GM19324 (cell line): ENCODE measurements at regions not wholly inside any gene's neighbourhood (a gene's known extent, or its start where the extent isn't known, plus 50 kb on each side); places are given as distances from the start of the nearest gene placed in this dataset.

Source experiments
- ATAC-seq: cut with Tn5 transposase; IDR thresholded peaks from one replicate; pipeline ENCODE4 v1.9.1; 2021; ENCODE audit warnings: mild to moderate bottlenecking, moderate library complexity; ENCODE audit not compliant: unreplicated experiment, low FRiP score

DNA sequence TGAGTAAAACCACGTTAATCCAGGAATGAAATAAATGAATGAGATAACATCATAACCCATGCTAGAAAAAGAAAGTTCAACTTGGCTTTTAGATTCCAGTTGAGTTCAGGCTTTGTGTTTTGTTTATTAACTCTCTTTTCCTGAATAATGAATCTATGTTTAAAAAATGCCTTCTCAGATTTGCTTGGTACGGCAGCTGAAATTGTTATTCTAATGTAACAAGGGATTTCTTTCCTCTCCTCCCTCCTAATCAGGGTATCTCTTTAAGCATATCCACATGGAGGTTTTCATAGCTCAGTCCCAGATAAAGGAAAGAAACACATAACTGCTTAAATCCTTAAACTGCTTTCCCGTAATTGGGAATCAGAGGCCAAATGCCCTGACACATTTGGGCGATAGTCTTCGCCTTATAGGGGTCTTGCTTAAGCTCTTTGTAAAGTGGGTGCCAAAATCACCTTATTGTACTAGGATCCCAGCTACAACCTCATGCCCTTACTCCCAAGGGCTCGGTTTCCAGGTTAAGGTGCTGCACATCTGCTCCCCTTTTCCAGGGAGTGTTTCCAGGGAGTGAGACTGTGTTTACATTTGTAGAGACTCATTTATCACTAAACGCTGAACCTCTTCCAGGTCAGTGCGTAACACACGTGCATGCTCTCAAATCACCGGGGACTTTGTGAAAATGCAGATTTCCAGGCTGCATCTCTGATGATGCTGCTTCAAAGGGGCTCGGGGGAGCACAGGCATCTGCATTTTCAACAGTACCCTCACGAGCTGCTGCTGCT is 142.8 kb upstream of the FOXF1 start:
- ATAC-seq, result no peak

DNA sequence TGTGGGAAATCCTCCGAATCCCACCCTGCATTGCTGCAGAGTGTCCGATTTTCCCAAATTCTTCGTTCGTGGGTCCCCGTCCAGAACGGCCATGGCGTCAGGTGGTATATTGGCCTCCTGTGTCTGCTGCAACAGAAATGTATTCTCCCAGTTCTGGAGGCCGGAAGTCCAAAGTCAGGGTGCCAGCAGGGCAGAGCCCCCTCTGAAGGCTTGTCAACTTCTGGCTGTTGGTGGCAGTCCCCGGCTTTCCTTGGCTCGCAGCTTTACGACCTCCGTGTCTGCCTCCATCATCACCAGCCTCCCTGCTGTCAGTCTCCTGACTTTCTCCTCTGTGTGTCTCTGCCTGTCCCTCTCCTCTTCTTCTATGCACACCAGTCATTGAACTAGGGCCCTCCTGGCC is 142.1 kb upstream of the FOXF1 start:
- no peak for ATAC-seq

DNA sequence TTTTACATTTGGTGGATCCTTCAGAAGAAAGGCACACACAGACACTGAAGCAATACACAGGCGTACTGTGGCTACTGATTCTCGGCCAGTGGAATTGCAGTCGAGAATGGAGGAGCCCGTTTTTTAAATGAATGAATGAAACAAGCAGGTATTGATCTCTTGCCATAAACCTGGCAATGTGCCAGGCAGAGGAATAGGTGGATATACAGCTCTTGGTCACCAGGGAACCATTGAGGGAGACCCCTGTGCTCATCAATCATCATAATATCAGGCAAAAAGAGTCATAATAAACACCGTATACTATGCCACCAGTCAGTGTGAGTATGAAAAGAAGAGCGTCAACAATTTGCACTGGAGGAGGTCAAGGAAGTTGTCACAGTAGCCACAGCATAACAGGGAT is 140.3 kb upstream of the FOXF1 start:
- ATAC-seq, result no peak

DNA sequence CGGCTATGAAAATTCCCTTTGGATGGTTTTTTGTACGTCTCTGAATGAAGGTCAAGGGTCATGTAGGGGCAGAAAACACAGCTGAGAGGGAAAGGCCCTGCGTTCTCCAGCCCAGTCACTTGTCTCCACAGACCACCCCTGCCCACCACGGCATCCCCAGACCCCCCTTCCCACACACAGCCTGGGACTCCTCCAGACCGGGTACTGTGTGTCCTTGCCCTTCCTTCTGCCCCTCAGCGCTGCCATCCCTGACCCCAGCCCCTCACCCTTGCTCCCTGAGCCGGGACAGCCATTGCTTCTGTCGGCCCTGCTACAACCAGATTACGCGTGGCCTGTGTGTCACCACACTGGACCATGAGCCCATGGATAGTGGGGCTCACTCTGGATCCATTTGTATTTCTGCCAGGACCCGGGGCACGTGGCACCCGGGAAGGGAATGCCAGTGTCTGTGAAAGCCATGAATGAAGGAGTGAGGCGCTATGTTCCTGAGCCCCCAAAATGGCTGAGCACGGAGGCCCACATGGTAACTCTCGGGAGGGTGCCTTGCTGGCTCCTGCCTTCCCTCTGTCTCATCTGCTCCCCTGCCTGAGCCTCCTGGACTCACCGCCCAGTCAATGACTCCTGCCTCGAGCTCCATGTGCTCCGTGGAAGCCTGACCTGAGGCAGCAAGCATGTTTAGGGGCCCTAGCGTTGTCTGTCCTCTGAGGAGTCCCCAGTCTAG is 139.1 kb upstream of the FOXF1 start:
- no peak for ATAC-seq

DNA sequence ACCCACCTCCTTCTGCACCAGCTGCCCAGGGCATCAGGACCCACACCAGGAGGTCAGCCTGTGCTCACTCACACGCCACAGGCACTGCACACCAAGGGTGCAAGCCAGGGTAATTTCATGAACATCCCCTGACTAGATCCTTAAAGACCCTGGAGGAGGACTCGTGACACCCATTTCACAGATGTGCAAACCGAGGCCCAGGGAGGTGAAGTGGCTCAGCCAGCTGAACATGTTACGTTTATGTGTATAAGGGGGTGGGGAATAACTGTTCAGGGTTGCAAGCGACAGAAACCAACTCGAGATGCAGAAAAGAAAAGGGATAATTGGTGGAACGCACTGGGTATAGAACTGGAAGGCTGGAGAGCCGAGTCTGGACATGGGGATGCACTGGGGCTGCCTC is 138.1 kb upstream of the FOXF1 start:
- ATAC-seq, result no peak

DNA sequence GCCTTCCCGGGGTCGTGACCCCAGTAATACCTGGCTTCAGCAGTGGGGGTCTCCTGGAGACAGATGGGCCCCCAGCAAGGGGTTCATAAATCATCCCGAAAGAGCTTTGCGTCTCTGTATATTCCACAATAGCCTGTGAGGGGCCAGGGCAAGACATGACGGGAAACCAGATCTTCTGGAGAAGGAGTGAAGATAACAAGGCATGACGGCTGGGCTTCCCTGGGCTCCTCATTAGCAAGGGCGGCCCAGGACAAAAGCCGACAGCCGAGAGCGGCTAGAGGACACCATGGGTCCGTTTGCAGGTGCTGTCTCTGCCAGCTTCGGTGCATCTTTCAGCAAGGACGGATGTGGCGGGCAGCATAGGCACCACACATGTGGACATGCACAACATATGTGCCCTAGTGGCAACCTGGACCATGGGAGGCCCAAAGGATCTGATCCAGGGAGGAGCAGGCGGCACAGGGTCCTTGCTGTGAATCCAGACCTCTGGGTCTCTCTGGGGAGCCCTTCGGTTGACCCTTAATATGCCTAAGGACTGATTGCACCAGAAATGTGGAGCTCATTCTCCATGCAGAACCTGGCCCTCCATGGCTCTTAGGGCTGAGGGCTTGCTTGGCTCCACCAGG is 136.9 kb upstream of the FOXF1 start:
- ATAC-seq, result no peak

DNA sequence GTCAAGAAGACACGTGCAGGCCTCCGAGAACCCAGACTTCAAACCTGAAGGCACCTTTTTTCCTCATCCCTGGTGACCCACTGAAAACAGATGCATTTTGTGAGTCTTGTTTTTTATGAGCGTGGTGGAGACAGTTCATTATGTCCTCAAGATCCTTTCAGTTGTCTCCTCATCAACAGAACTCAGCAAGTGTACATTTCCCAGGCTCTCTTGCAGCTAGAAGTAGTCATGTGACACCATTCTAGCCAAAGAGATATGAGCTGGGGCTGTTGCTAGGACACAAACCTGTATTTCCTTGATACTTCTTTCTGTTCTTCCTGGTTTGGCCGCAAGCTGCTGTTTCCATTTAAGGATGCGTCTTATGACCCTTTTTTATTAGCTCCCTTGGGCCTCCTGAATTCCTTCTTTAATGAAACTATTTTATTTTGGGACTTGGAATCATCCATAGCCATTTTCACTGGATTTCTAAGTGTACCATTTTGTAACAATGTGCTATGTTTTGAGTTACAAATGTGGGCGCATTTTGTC is 135.7 kb upstream of the FOXF1 start:
- no peak for ATAC-seq

DNA sequence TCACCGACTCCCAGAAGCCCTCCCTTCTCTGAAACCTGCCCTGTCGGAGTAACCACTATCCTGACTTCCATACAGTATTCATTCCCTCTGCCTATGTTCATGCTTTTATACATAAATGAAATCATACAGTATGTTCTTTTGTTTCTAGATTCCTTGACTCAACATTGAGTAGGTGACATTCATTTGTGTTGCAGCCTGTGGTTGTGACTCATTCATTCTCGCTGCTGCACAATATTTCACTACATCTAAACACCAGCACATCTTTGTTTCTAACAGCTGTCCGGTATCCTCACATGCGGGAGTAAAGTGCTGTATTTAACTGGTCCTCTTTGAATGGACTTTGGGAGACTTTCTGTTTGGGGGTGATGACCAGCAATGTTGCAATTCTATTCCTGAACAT is 135.0 kb upstream of the FOXF1 start:
- ATAC-seq, result no peak

DNA sequence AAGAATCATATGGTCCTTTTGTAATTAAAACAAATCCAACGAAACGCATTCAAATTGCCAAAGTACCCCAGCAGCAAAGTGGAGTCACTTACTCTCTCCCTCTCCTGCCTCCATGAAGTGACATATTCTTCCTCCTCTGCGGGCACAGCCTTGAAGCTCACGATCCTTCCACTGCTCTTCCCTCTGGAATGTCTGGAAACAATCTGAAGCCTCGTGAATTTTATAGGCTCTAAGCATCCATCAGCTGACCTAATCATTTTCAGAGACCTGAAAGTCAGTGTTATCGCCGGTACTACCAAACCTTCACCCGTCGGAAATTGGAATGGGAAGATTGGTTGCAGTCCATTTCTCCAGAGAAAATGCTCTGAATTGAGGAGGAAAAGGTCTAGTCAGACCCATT is 134.5 kb upstream of the FOXF1 start:
- no peak for ATAC-seq

DNA sequence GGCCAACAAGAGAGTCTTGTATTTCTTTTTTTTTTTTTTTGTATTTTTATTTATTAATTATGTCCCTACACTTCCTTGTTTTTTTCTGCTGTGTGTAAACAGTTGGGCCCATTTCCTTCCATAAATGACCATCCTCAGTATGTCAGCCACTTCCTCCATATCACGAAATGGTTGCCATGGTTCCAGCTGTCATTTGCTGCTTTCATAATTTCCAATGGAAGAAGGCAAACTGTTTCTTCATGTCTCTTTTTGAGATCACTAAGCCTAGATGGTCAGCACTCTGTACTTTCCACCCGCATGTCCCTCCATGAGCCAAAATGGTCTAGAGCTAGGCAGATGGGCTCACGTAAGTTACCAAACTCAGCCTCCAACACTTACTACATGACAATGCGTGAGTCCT is 133.5 kb upstream of the FOXF1 start:
- ATAC-seq, result no peak

DNA sequence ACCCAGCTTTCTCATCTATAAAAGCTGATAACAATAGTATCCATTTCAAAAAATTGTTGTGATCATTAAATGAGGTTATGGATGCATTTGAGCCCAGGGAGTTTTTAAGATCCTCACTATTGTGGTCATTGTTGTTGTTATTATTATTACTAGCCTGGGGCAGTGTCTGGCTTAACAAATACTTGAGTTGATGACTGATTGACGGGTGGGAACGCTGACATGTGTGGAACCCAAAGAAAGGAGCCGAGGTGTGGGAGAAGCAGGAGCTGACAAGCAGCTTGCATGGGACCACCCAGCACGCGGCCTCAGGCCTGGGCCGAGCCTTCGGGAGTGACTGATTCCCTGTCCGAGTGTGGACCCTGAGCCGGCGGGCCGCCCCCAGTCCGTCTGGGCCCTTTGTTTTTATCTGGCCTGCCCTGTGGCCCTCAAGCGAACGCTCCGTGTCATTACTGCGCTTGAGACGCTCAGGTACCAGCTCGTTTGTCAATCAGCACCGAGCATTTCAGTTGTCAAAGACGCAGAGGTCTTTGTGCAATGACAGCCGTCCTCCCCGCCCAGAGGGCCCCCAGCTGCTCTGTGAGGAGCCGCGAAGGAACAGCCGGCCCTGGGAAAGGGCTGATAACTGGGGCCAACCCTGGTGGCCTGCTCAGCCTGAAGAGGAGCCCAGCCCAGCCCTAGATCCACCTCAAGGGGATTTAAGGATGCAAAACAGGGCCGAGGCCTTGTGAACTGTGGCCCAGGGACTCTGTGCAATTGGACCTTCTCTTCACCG is 132.9 kb upstream of the FOXF1 start:
- ATAC-seq, result no peak

DNA sequence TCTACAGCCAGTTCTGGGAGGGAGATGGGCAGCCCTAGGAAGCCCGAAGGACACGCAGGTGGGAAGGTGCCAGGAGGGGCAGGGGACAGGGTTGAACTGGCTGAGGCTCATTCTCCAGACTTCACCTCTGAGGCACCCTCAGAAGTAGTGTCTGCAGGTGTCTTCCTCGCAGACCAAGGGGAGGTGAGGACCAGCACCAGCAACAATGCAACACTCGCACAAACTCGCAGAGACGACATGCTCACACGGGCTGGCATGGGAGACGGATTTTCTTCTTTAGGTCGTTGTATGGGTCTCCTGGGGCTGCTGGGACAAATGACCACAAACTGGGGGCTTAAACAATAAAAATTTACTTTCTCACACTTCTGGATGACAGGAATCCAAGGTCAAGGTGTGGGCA is 132.2 kb upstream of the FOXF1 start:
- ATAC-seq, result no peak

DNA sequence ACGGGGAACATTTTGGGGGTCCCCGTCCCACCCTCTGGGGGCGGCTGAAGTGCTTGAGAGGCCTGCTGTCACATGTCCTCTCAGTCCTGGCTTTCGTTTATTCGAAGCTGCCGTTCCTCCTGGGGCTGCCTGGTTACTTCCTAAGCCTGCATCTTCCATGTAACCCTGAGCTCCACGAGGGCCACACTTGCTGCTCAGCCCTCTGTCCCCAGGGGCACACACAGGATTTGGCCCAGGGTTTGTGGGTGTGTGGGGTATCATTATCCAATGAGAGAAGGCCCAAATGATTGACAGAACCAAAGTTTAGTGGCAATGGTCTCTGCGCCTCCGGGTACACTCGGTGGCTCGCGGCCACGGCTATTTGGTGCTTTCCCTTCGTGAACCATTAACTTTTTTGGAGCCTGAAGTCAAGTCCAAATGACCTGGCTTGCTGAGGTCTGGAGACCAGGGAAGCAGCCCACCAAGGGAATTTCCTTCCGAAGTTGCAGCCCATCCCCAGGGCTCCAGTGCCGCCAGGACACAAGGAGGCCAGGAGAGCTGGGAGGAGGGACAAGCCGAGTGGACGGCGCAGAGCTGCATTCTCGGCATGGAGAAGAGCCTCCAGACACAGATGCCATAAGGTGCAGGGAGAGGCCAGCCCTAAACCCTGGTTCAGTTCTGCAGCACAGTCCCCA is 131.4 kb upstream of the FOXF1 start:
- no peak for ATAC-seq

DNA sequence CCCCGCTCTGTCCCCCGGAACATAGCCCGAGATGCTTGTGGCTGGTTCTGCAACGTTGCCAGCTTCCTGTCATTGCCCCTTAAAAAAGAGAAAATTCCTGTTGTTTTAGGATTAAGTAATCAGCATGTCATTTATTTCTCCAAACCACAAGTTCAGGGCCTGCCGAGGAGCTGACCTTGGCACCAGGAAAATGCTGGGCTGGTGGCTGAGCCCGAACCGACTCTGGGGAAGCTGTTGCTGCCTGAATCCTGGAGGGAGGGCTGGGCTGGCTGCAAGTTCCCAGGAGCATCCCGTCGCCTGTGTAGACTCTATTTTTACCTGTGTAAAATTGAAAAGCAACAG is 130.9 kb upstream of the FOXF1 start:
- no peak for ATAC-seq

DNA sequence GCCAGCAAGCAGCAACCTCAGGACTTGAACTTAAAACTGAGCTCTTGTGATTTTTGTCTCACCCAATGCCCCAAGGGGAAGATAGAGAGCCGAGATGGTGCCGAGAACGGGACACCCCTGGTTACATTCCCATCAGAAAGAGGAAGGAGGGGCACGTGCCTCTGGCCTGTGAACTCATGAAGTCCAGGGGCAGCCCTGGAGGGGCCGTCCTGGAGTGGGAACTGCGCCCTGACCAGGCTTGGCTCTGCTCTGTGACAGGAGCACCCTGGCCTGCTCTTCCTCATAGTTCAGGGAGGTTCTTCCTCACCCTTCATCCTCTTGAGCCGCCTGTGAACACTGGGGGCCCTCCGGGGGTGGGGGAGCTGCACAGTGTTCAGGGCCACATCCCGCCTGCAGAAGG is 130.3 kb upstream of the FOXF1 start:
- ATAC-seq, result no peak

DNA sequence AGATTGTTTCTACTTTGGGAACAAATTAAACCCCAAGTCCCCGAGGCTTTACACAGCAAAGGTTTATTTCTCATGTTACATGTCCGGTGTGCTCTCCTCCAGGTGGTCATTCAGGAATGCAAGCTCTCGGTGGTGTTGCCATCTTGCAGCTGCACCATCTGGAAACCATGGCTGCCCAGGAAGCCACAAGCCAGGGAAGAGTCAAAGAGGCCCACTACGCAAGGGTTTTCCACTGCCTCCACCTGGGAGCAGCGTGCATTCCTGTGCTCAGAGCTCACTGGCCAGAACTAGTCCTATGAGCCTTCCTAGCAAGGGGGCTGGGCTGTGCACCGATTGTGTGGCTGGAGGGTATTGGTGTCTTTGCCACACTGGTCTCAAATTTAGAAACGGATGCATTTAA is 128.8 kb upstream of the FOXF1 start:
- ATAC-seq, result no peak

DNA sequence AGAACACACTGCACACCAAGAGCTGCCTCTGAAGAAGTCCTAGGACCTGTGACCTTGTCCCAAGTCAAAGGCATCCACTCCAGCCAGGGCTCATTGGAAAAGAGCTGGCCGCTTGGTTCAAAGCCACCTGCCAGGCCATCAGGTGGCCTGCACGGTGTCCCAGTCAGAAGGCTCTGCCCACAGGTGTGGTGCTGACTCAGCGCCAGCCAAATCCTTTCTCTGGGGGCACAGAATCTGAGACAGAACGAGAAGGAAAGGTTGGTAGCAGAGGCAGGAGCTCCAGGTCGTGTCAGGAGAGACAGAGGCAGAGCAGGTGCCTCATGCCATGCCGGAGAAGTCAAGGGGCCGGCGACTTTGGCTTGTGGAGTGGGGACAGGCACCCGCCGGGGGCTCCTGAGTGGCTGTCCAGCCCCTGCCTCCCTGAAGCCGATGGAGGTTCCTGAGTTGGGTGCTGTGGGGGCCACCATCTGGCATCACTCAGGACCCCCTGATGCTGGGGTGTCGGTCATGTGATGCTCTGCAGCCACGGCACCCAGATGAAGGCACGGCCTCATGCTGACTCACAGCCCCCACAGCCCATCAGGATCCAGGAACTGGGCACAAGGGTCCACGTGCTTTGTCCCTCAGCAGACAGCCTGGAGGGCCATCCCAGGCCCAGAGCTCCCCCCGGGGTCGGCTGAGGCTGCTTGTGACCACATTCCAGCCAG is 128.1 kb upstream of the FOXF1 start:
- ATAC-seq, result no peak

DNA sequence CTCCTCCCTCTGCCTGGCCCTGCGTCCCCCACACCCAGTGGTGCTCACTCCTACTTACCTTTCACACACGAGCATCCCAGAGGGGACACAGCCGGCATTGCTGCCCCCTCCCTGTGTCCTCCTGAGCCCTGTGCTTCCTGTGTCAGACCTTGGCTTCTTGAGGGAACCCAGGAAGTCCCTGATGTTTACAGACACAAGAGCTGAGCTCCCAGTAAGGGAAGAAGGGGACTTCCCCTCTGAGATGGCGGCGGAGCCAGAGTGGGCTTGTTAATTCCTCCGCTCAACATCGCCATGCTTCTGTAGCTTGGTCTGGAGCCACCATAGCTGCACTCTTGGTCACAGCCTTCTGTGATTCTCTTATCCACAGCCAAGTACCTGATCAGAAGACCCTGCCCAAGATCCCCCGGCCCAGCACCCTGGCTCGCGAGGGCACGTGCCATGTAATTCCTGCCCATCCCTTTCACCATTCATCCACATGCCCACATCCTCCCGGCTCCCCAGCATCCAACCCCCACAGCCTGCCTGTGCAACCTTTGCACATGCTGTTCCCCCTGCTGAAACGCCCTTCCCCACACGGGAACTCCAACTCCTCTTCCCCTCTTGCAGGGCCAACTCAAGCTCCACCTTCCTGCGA is 127.4 kb upstream of the FOXF1 start:
- no peak for ATAC-seq

DNA sequence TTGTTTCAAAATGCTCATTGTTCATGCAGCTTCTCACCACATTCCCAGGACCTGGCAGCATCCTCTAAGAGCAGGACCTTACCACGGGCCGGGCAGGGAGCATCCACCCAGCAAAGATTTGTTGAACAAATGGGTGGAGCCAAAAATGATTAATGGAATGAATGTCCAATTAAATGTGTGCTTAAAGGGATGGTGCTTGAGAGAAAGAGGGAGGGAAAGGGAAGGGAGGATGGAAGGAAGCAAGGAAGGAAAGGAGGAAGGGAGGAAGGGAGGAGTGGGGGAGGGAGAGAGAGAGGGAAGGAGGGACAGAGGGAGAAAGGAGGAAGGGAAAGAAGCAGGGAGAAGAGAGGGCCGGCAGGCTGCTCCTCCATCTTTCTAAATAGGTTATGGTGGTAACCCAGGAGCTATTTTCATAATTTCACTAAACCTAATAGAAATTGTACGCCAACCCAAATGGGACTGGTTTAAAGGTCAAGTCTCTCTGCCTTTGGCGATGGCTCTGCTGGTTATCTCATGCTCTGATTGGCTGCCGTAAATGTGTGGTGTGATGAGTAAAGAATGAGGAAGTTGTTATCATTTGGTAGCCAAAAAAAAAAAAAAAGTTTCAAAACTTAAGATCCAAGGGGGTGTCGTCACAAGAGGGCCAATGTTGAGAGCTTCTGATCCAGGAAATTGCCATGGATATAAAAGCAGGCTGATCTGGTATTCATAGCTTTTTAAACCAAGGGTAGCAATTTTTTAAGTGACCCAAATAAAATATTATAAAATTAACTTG is 126.7 kb upstream of the FOXF1 start:
- ATAC-seq, result no peak
